GM19351 (cell line): ENCODE measurements at regions not wholly inside any gene's neighbourhood (a gene's known extent, or its start where the extent isn't known, plus 50 kb on each side); places are given as distances from the start of the nearest gene placed in this dataset.

Experiments used
- ATAC-seq: cut with Tn5 transposase; IDR thresholded peaks from one replicate; pipeline ENCODE4 v1.9.1; 2021; ENCODE audit warnings: mild to moderate bottlenecking, moderate library complexity; ENCODE audit not compliant: unreplicated experiment

DNA sequence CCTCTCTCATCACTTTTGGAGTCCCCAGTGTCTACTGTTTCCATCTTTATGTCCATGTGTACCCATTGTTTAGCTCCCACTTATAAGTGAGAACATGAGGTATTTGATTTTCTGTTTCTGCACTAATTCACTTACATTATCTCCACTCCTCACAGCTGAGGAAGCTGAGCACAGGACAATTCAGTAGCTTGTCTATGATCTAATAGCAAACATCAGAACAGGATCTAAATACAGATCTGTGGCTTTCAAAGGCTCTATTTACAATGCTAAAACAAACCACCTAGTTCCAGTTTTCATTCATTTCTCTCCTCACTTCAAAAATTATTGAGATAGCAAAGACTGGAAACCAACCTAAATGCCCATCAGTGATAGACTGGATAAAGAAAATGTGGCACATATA, 52.0 kb upstream of the DDX18 start:
- ATAC-seq = no peak

DNA sequence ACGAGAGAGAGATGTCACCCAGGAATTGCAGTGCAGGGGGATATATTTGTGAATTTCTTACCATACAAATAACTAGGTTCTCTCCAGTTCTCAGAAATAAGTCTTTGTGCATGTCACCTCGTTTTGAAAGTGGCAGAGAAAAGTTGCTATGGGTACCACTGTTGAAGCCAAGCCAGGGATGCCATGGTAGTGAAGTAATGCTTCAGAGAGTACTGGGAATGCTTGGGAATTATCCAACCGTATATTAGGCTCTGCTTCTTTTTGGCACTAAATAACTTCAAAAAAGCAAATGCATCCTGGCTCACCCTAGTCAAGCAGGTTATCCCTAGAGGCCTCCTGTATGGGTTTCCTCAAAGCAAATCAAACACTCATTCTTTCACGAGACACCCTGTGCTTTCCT, 50.7 kb upstream of the DDX18 start:
- no peak for ATAC-seq
